AG20443 (cell line): ENCODE measurements at regions not wholly inside any gene's neighbourhood (a gene's known extent, or its start where the extent isn't known, plus 50 kb on each side); places are given as distances from the start of the nearest gene placed in this dataset.
"Not testable (repeated sequence)": the region's sequence is repeated elsewhere in the genome, so short reads cannot be mapped to it uniquely, and the experiment has no call there.

Experiments
- DNase-seq: peaks from one replicate; pipeline ENCODE4 v3.0.0; 2012; ENCODE audit warnings: low spot score, mixed read lengths

DNA sequence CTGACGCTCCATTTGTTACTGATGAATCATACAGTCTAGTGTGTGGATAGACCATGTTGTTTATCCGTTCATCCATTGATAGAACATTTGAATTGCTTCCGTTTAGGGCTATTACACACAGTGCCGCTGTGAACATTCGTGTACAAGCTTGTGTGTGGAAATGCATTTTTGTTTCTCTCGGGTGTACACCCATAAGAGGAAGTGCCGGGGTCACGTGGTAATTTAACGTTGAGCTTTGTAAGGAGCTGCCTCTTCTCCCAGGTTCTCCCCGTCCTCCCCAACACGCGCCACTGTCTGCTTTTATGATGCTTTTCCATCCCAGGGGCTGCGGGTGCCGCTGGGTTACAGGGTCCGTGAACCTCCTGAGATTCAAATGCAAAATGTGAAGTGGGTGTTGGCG lies 142.3 kb downstream of the IGLL1 start:
- DNase-seq = no peak

DNA sequence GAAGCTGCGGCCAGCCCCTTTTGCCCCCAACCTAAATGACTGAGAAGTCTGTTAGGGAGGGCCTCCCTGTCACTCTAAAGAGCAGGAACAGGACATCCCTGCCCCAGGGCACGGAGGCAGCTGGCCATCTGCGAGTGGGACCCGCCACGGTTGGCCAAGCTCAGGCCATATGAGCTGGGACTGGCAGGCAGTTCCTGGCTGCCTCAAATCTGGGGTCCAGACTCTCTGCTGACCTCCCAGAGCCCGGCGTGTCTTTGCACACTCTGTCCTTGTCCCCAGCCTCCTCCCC lies 143.0 kb downstream of the IGLL1 start:
- not testable (repeated sequence) for DNase-seq

DNA sequence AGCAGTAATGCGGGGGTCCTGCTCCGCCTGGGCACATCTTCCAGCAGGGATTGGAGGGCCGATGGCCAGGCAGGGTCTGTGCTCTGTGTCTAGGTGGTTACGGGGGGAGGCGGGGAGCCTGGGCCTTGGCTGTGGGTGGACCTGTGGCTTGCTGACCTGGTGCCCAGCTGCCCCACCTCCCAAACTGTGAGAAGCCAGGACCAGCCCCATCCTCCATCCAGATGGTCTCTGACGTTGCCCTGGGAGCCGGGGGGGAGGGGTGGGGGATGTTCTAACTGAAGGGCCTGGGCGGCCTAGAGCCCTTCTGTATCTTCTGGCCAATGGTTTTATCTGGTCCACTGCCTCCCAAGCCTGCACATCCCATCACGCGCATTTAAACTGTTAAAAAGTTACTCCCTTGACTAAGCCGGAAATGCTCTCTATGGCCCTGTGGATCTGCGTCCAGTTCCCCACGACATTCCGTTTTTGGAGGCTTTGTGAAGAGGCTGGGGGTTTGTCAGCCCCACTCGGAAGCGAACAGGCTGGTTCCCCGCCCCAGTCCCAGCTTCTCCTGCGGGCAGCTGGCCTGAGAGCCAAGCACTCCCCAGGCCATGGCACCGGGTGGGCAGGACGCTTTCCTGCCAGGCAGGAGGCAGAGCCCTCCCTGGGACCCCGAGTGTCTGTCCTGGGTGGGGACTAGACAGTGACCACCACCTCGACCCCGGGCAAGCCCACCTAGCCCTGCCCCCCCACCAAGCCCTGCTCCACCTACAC lies 143.6 kb downstream of the IGLL1 start:
- DNase-seq = not testable (repeated sequence)

DNA sequence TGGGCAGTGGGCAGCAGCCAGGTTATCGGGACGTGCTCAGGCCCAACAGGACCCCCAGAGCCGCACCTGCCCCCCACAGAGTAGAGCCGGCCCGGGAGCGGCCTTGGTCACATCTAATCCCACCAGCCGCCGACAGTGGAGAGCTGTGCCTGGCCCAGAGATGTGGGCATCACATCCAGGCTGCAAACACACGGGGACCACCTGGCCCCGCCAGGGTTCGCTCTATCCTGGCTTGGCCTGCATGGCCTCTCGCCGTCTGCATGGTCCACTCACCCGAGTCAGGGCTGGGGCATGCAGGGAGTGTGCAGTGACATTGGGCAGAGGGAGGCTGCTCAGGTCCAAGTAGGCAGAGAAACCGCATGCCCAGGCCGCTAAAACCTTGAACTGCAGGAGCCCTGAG lies 144.9 kb downstream of the IGLL1 start:
- not testable (repeated sequence) for DNase-seq

DNA sequence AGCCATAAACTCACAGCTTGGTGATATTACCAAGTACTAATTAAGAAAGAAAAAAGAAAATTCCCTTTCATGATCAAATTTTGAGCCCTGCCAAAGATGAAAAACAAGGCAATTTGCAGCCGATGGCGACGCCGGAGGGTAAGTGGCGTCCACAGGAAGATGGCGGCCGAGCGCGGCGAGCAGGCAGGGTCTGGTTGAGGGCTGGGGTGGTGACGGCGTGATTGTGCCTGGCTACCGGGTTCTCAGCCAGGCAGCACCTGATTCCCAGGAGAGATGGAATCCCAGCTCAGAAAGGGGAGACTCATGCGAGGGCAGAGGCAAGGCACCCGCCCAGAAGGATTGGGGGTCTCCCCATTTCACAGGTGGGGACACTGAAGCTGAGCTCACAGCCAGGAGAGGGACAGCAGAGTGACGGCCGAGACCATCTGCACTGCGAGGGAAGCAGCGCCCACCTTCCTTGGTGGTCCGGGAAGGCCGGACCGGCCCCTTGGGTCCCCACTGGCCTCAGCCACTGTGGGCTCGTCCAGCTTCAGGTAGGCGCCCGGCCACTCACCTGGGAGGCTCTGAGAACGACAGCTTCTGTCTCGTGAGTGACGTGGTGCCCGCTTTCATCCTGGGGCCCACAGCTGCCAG lies 145.8 kb downstream of the IGLL1 start:
- DNase-seq = not testable (repeated sequence)

DNA sequence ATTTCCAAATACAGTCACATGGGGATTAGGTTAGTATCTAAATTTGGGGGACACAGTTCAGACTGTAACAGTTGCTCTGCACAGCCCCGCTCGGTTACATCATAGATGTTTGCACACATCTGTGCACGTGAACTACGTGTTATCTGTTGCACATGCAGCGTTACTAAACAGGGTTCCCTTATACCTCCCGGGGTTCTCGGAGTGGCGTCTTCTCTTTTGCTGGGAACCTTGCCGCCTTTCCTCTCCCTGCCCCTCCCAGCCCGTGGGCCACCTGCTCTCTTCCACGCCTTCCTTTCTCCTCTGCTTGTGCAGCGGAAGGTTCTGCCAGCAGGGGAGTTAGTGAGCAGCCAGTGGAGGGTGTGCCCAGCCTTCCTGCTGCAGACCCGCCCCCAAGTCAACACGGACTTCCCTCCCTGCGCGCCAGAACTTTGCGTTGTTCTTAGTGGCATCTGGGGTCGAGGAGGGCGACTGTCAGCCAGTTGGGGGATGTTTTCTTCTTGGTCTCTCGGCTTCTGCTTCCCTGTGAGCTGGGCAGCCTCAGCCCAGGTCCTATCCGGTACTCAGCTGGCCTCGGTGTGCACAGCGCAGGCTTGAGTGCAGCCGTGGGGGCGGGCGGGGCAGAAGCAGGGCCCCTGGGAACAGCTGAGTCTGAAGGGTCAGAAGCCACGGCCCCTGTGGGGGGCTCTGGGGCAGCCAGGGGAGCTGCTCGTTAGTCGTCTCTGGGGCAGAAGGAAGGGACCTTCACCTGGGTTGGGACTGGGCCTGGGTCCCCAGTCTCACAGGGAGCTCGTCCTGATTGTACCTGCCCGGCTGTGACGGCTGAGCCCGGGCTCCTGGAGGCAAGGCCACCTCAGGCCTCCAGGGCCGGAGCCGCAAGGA lies 146.7 kb downstream of the IGLL1 start:
- not testable (repeated sequence) for DNase-seq

DNA sequence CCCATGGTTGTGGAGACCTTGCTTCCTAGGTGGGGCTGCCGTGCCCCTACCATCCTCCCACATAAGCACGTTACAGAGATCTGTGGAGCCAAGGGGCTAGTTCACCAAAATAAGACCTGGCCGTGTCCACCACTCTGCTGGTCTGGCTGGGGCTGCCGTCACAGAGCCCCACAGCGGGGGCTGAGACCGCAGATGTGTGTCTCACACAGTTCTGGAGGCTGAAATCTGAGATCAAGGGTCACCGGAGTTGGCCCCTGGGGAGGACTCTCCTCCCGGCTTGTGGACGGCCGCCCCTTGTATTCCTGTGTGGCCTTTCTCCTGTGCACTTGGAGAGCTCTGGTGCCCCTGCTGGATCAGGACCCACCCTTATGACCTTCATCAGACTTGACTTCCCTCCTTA lies 147.4 kb downstream of the IGLL1 start:
- not testable (repeated sequence) for DNase-seq

DNA sequence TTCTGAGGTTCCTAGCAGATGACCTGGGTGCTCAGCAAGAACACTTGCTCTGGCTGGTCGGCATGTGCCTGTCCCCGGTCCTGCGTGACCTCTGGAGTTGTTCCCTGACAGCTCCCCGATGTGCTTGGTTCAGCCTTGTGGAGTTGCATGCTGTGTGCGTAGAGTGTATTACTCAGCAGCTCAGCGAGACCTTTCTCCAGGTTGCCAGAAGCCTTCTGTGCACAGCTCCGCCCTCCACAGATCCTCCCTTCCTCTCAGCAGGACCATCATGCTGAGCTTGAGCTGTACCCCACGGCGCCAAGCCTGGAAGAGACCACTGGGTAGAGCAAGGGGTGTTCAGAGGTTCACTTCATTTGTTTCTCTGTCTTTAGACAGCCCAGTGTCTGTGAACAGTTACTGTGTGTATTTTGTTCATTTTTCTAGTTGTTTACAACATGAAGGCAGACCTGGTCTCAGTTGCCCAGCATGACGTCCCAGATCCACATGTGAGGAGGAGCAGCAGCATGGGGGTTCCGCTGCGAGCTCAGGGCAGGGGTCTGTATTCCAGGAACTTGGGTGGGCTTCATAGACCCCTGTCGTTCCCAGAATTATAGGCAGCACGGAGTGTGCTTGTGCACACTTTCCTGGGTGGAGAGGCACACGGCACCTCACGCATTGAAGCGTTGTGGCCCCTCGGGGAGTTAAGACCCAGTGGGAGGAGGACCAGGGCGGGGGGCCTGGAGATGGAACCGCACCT lies 148.6 kb downstream of the IGLL1 start:
- no peak for DNase-seq

DNA sequence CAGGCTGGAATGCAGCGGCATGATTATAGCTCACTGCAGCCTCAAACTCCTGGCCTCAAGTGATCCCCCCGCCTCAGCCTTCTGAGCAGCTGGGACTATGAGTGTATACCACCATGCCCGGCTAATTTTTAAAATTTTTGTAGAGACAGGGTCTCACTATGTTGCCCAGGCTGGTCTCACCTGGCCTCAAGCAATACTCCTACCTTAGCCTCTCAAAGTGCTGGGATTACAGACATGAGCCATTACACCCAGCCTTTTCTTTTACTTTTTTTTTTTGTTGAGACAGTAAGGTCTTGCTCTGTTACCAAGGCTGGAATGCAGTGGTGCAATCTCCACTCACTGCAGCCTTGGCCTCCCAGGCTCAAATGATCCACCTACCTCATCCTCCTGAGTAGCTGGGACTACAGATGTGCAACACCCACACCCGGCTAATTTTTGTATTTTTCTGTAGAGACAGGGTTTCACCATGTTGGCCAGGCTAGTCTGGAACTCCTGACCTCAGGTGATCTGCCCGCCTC lies 155.5 kb downstream of the IGLL1 start:
- DNase-seq = not testable (repeated sequence)

DNA sequence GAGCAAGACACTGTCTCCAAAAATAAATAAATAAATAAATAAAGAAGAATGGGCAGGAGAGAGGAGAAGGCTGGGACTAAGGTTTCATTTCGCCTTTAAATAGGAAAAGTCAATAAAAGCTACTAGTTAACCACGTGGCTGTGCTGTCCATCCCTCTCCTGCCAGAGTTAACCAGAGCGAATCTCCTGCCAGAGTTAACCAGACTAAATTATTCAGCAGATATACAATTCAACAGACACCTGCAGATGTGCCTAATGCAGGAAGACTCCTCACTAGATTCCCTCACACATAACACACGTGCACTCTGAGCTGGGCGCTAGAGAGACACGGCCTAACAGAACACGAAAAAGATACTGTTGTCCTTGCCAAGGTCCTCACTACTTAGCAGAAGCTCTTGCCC lies 156.1 kb downstream of the IGLL1 start:
- DNase-seq = no peak

DNA sequence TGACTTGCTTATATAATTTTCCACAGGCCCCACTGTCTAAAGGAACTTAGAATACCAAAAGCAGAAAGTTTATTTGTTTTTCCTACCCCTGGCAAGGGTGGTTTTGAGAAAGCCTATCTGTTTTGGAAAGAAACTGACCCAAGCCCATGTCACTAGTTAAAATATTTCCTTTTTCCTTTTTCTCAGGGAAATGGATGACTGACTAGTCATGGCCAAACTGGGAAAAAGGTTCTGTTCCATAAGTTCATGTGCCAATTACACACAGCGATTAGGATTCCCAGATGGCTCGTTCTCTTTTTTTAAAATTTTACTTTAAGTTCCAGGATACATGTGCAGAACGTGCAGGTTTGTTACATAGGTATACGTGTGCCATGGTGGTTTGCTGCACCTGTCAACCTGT lies 157.8 kb downstream of the IGLL1 start:
- DNase-seq = not testable (repeated sequence)

DNA sequence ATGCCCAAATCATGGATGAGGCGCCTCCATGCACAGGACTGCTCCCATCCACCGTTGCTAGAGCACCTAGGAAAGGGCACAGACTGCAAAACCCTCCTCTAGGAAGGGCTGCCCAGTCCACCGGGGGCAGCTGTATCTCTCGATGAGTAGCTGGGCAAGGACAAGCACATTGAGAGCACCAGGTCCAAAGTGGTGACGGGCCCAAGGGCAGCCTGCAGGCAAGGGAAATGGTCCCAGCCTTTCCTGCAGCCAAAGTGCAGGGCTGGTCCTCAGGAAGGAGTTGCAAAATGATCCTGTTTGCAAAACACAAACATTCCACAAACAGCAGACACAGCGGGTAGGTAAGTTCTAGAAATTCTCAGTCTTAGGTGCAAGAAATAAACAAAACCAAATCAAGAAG lies 158.8 kb downstream of the IGLL1 start:
- DNase-seq = not testable (repeated sequence)

DNA sequence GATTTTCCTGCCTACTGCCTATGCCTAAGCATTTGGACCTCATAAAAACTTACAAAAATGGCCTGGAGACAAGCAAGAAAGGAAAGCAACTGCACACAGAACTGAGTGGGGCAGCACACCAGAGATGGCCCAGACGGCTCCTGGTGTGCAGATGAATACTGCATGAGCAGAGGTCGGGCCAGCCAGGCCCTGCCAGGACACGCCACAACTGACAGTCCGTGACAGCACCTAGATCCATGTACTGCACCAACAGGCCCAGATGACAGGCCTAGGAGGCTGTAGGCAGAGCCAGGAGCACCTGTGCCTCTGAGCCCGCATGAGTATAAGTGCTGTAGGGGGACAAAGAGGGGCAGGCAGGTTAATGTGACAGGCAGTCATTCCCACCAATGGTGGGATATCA lies 160.2 kb downstream of the IGLL1 start:
- DNase-seq = no peak

DNA sequence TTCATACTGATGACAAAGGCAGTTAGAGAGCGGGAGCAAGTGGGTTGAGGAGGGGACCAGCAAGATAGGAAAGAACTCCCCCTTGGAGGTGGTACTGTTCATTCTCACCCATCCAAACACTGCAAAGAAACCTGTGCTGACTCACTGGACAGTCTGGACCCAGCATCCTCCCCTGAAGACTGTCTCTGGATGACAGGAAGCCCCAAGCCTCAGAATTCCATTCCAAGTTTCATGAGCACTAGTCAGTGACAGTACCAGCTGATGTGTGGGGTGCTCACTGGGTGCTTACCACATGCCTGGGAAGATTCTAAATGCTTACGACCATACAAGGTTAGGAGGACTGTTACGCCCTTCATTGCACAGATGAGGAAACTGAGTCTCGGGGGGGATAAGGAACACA lies 160.9 kb downstream of the IGLL1 start:
- DNase-seq = no peak

DNA sequence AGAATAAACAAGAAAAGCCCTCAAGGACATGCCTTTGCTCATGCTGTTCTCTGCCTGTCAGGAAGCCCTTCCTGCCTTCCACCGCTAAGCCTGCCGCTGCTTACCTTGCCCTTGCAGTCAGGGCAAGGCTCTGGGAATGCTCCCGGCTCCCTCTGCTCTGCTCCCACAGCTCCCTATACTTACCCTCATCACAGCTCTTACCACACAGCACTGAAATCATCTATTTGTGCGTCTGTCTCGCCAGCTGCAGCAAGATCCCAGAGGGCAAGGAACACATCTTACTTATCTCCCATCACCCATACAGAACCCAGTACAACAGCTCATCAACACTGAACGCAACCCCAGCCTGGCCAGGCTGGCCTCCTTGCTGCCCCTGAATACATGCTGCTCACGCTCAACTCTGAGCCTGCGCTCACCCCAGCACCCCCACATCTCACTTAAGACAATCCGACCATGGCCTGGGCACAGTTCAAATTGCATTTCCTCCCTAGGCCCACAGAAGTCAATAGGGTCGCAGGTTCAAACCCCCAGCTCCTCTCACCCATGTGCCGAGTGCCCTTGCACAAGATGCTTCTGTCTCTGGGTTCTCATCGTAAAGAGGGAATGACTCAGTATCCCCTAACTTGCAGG lies 161.8 kb downstream of the IGLL1 start:
- no peak for DNase-seq

DNA sequence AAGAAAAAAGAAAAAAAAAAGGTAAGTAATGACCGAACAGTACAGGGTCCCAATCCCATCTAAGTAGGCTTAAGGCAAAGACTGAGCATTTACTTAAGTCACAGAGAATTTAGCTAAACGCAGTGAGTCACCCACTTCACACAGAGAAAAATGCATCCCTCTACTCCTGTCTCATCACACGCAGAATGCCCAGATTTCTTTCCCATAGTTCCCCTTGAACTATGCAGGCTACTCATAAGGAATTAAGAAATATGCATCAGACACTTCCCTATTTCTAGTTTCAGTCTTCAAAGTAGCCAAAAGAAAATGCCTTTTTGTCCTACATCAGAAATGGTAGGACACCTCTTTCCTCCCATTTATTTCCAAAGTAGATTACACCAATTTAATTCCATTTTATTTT lies 162.8 kb downstream of the IGLL1 start:
- DNase-seq = not testable (repeated sequence)

DNA sequence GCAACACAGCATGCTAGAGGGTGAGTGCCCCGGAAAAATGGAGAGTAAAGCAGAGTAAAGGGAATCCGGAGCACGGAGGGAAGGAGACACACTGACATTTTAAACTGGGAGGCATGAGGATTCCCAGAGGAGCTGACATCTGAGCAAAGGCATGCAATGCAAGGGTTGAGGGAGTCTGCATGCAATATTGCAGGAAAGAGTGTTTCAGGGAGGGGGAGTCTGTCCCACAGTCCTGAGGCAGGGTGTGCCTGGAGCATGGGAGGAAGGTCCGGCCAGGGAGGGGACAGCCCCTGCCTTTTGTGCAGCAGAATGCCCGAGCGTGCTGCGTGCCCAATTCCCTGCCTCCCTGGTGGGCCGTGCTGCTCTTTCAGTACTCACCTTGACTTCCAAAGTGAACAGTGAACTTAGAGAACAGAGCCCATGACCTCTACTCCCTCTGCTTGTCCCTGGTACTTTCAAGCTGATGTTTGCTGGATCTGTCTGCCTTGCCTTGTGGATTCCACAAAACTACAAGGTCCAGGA lies 163.9 kb downstream of the IGLL1 start:
- not testable (repeated sequence) for DNase-seq

DNA sequence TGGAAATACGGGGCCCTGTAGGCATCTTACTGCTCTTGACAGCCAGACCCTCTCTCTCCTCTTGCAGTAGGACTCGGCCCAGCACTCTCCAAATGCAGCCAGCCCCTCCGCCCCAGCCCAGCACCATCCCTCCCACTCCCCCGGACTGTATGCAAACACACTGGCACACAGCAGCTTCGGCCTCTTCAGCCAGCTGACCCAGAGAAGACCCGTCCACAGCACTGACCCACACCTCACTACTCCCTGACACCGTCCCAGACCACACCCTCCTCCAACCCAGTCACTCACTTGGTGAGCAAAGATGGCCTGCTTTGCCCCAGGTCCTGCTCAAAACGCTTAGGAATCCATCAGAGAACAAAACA lies 164.6 kb downstream of the IGLL1 start:
- DNase-seq = no peak

DNA sequence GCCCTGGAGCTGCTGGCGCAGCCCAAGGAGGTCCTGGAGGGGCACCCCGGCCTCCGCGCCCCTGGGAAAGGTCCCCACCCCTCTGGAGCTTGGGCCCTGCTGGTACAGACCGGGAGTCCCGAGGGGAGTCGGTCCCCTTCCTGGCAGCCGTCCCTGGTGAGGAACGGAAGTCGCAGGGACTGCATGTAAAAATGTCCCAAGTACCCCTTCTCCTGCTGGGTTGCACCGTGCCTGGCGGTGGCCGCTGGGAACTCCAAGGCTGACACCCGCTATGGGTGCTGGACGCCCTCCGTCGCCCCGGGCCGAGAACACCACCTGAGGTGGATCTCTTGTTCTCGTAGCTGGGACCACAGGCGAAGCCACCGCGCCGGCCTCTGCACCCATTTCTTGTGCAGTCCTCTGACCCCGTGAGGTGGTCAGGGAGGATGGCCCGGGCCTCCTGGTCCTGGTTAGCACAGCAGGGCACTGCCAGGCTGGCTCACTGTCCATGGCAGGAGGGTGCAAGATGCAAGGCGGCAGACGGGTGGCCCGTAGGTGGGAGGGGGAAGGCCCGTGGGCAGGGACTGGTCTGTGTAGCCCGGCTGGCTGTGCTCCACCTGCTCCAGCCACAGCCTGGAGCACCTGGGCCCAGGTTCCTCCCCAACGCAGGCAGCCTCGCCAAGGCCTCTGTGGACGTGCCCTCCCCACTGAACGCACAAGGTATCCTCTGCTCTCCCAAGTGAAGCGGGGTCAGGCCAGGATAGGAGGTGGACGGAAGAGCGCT lies 165.2 kb downstream of the IGLL1 start:
- no peak for DNase-seq

DNA sequence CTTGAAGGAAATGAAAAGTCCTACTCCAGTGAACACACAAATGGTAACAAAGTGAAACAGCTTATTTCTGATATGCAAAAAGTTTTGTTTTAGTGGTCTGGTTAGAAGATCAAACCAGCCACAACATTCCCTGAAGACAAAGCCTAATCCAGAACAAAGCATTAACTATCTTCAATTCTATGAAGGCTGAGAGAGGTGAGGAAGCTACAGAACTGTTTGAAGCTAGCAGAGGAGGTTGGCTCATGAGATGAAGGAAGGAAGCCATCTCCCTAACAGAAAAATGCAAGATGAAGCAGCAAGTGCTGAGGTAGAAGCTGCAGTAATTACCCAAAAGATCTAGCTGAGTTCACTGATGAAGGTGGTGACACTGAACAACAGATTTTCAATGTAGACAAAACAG lies 168.4 kb downstream of the IGLL1 start:
- DNase-seq = no peak

DNA sequence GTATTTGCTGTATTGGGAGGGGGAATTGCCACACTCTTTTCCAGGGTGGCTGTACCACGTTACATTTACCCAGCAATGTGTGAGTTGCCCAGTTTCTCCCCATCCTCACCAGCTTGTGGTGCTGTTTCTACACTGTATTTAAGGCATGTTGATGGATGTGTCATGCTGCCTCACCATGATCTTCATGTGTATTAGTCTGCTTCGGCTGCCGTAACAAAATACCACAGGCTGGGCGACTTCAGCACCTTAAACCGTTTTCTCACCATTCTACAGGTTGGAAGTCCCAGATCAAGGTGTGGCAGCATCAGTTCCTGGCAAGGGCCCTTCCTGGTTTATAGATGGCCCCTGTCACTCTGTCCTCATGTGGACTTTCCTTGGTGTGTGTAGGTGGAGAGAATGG lies 169.7 kb downstream of the IGLL1 start:
- DNase-seq = no peak
